ENCODE measurements at regions not wholly inside any gene's neighbourhood (a gene's known extent, or its start where the extent isn't known, plus 50 kb on each side); places are given as distances from the start of the nearest gene placed in this dataset.

DNA sequence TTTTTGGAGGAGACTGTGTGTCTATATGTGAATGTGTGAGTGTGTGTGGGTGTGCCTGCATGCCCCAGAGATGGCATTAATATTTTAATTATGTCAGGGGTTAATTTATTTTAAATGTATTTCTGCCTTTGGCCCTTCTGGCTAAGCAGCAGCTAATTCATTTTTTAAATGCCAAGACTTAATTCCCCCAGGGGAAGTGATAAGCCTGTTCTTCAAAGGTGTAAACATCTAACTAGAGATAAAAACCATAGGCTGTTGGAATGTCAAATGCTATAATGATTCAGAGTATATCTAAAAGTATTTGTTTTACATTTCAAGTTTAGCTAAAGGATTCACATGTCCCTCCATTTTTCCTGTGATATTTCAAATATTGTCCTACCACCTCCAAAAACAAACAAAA lies 184.7 kb downstream of the SPP2 start:
- TF ChIP-seq, protein P1, sequence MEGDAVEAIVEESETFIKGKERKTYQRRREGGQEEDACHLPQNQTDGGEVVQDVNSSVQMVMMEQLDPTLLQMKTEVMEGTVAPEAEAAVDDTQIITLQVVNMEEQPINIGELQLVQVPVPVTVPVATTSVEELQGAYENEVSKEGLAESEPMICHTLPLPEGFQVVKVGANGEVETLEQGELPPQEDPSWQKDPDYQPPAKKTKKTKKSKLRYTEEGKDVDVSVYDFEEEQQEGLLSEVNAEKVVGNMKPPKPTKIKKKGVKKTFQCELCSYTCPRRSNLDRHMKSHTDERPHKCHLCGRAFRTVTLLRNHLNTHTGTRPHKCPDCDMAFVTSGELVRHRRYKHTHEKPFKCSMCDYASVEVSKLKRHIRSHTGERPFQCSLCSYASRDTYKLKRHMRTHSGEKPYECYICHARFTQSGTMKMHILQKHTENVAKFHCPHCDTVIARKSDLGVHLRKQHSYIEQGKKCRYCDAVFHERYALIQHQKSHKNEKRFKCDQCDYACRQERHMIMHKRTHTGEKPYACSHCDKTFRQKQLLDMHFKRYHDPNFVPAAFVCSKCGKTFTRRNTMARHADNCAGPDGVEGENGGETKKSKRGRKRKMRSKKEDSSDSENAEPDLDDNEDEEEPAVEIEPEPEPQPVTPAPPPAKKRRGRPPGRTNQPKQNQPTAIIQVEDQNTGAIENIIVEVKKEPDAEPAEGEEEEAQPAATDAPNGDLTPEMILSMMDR (conservative IDR thresholded peaks at IDR 0.05; ENCODE audit: low read depth in 2 of 2), result no peak
- TF ChIP-seq CREB1 (CRISPR knock-in tag; IDR thresholded peaks at IDR 0.05; ENCODE audit: low read depth), result no peak
- TF ChIP-seq POLR2AphosphoS5 (IDR thresholded peaks at IDR 0.05; ENCODE audit: low read depth), result no peak
- TF ChIP-seq EZH2 (IDR thresholded peaks at IDR 0.05; ENCODE audit: low read depth, unreplicated experiment), result no peak
- TF ChIP-seq, protein P2, sequence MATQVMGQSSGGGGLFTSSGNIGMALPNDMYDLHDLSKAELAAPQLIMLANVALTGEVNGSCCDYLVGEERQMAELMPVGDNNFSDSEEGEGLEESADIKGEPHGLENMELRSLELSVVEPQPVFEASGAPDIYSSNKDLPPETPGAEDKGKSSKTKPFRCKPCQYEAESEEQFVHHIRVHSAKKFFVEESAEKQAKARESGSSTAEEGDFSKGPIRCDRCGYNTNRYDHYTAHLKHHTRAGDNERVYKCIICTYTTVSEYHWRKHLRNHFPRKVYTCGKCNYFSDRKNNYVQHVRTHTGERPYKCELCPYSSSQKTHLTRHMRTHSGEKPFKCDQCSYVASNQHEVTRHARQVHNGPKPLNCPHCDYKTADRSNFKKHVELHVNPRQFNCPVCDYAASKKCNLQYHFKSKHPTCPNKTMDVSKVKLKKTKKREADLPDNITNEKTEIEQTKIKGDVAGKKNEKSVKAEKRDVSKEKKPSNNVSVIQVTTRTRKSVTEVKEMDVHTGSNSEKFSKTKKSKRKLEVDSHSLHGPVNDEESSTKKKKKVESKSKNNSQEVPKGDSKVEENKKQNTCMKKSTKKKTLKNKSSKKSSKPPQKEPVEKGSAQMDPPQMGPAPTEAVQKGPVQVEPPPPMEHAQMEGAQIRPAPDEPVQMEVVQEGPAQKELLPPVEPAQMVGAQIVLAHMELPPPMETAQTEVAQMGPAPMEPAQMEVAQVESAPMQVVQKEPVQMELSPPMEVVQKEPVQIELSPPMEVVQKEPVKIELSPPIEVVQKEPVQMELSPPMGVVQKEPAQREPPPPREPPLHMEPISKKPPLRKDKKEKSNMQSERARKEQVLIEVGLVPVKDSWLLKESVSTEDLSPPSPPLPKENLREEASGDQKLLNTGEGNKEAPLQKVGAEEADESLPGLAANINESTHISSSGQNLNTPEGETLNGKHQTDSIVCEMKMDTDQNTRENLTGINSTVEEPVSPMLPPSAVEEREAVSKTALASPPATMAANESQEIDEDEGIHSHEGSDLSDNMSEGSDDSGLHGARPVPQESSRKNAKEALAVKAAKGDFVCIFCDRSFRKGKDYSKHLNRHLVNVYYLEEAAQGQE (IDR thresholded peaks at IDR 0.05; ENCODE audit: unreplicated experiment), result no peak
- no peak for TF ChIP-seq EZH2phosphoT487 (IDR thresholded peaks at IDR 0.05; ENCODE audit: unreplicated experiment)
- TF ChIP-seq, protein P3, sequence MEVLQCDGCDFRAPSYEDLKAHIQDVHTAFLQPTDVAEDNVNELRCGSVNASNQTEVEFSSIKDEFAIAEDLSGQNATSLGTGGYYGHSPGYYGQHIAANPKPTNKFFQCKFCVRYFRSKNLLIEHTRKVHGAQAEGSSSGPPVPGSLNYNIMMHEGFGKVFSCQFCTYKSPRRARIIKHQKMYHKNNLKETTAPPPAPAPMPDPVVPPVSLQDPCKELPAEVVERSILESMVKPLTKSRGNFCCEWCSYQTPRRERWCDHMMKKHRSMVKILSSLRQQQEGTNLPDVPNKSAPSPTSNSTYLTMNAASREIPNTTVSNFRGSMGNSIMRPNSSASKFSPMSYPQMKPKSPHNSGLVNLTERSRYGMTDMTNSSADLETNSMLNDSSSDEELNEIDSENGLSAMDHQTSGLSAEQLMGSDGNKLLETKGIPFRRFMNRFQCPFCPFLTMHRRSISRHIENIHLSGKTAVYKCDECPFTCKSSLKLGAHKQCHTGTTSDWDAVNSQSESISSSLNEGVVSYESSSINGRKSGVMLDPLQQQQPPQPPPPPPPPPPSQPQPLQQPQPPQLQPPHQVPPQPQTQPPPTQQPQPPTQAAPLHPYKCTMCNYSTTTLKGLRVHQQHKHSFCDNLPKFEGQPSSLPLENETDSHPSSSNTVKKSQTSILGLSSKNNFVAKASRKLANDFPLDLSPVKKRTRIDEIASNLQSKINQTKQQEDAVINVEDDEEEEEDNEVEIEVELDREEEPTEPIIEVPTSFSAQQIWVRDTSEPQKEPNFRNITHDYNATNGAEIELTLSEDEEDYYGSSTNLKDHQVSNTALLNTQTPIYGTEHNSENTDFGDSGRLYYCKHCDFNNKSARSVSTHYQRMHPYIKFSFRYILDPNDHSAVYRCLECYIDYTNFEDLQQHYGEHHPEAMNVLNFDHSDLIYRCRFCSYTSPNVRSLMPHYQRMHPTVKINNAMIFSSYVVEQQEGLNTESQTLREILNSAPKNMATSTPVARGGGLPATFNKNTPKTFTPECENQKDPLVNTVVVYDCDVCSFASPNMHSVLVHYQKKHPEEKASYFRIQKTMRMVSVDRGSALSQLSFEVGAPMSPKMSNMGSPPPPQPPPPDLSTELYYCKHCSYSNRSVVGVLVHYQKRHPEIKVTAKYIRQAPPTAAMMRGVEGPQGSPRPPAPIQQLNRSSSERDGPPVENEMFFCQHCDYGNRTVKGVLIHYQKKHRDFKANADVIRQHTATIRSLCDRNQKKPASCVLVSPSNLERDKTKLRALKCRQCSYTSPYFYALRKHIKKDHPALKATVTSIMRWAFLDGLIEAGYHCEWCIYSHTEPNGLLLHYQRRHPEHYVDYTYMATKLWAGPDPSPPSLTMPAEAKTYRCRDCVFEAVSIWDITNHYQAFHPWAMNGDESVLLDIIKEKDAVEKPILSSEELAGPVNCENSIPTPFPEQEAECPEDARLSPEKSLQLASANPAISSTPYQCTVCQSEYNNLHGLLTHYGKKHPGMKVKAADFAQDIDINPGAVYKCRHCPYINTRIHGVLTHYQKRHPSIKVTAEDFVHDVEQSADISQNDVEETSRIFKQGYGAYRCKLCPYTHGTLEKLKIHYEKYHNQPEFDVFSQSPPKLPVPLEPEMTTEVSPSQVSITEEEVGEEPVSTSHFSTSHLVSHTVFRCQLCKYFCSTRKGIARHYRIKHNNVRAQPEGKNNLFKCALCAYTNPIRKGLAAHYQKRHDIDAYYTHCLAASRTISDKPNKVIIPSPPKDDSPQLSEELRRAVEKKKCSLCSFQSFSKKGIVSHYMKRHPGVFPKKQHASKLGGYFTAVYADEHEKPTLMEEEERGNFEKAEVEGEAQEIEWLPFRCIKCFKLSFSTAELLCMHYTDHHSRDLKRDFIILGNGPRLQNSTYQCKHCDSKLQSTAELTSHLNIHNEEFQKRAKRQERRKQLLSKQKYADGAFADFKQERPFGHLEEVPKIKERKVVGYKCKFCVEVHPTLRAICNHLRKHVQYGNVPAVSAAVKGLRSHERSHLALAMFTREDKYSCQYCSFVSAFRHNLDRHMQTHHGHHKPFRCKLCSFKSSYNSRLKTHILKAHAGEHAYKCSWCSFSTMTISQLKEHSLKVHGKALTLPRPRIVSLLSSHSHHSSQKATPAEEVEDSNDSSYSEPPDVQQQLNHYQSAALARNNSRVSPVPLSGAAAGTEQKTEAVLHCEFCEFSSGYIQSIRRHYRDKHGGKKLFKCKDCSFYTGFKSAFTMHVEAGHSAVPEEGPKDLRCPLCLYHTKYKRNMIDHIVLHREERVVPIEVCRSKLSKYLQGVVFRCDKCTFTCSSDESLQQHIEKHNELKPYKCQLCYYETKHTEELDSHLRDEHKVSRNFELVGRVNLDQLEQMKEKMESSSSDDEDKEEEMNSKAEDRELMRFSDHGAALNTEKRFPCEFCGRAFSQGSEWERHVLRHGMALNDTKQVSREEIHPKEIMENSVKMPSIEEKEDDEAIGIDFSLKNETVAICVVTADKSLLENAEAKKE (CRISPR knock-in tag; IDR thresholded peaks at IDR 0.05), result no peak
- no peak for TF ChIP-seq JUNB (IDR thresholded peaks at IDR 0.05; ENCODE audit: unreplicated experiment)
- TF ChIP-seq ZNF331 (CRISPR knock-in tag; IDR thresholded peaks at IDR 0.05; ENCODE audit: low read depth), result no peak
- TF ChIP-seq ZNF114 (CRISPR knock-in tag; IDR thresholded peaks at IDR 0.05), result no peak
